GM12875 (cell line): ENCODE measurements at regions not wholly inside any gene's neighbourhood (a gene's known extent, or its start where the extent isn't known, plus 50 kb on each side); places are given as distances from the start of the nearest gene placed in this dataset.

ENCODE experiments used
- H3K4me3 ChIP-seq: one replicate; pipeline ENCODE4 v1.5.1; 2011; ENCODE audit warnings: low read depth, low read length, control low read depth
- CTCF ChIP-seq: IDR thresholded peaks from 2 replicates; pipeline ENCODE4 v1.5.1; 2011; ENCODE audit warnings: low read depth, mild to moderate bottlenecking, control low read depth, inconsistent platforms, low read length, moderate library complexity, borderline replicate concordance; ENCODE audit not compliant: insufficient read depth

GRCh38 chr17:36773039-36773438, 164.2 kb upstream of the LHX1 start:
- H3K4me3 ChIP-seq, result no peak overlapping the region
- TF ChIP-seq CTCF, result no peak

- H3K4me3 ChIP-seq, result no peak overlapping the region
- TF ChIP-seq CTCF, result no peak
Measured at GRCh38 chr17:36777118-36777517, 160.2 kb upstream of the LHX1 start.

- TF ChIP-seq CTCF, result no peak
- no peak overlapping the region for H3K4me3 ChIP-seq
Measured at GRCh38 chr17:36778448-36778847, 158.8 kb upstream of the LHX1 start.

GRCh38 chr17:36779550-36779949, 157.7 kb upstream of the LHX1 start:
- no peak overlapping the region for H3K4me3 ChIP-seq
- TF ChIP-seq CTCF, result no peak

- H3K4me3 ChIP-seq, result no peak overlapping the region
- no peak for TF ChIP-seq CTCF
Measured at GRCh38 chr17:36784633-36785032, 152.6 kb upstream of the LHX1 start.

- H3K4me3 ChIP-seq, result no peak overlapping the region
- no peak for TF ChIP-seq CTCF
Measured at GRCh38 chr17:36786867-36787266, 150.4 kb upstream of the LHX1 start.

GRCh38 chr17:36791150-36791941, 145.9 kb upstream of the LHX1 start:
- TF ChIP-seq CTCF, result no peak
- no peak overlapping the region for H3K4me3 ChIP-seq
